Fibroblast of villous mesenchyme (primary cell): ENCODE measurements at regions not wholly inside any gene's neighbourhood (a gene's known extent, or its start where the extent isn't known, plus 50 kb on each side); places are given as distances from the start of the nearest gene placed in this dataset.
A peak's percentile ranks its signal among the peaks of the same experiment; 100 is the strongest.

Experiments used
- DNase-seq: peaks from one replicate; pipeline ENCODE4 v3.0.0-alpha.2; 2010; ENCODE audit warnings: low read depth
- H3K4me3 ChIP-seq: 2 replicates; pipeline ENCODE4 v1.5.1; 2011; ENCODE audit warnings: low read depth, mild to moderate bottlenecking, low read length
- CTCF ChIP-seq: IDR thresholded peaks from 2 replicates; pipeline ENCODE4 v1.5.1; 2012; ENCODE audit warnings: low read depth, mild to moderate bottlenecking, low read length; ENCODE audit not compliant: insufficient read depth

GRCh38 chr1:115217150-115218033, 120.7 kb downstream of the NGF start:
- no peak overlapping the region for H3K4me3 ChIP-seq
- TF ChIP-seq CTCF: no peak
- peak; percentile 28 for DNase-seq

- TF ChIP-seq CTCF: no peak
- DNase-seq: no peak
- no peak overlapping the region for H3K4me3 ChIP-seq
Observed at GRCh38 chr1:115215703-115216521, 122.1 kb downstream of the NGF start.

- H3K4me3 ChIP-seq: no peak overlapping the region
- TF ChIP-seq CTCF: no peak
- no peak for DNase-seq
Observed at GRCh38 chr1:115215110-115215509, 122.9 kb downstream of the NGF start.

- TF ChIP-seq CTCF: no peak
- DNase-seq: no peak
- H3K4me3 ChIP-seq: no peak overlapping the region
Observed at GRCh38 chr1:115214098-115214497, 124.0 kb downstream of the NGF start.

GRCh38 chr1:115213130-115213529, 123.8 kb upstream of the TSPAN2 start:
- TF ChIP-seq CTCF: no peak
- no peak overlapping the region for H3K4me3 ChIP-seq
- DNase-seq: no peak

- peak; percentile 65 for DNase-seq
- H3K4me3 ChIP-seq: no peak overlapping the region
- TF ChIP-seq CTCF: no peak
Observed at GRCh38 chr1:115211071-115211745, 121.9 kb upstream of the TSPAN2 start.
